PC-3 (cell line): ENCODE measurements at regions not wholly inside any gene's neighbourhood (a gene's known extent, or its start where the extent isn't known, plus 50 kb on each side); places are given as distances from the start of the nearest gene placed in this dataset.

Experiments used
- ATAC-seq: fragments of 200-7000 bp; cut with Tn5 transposase; 2 replicates; pipeline ENCODE4 v1.9.1; 2020; ENCODE audit warnings: mild to moderate bottlenecking, moderate library complexity
- BruUV-seq: library from RNA; stranded (reverse); fragments of 400-500 nt; replicated peaks from 2 replicates; lab custom pipeline; 2021; lab: Mats Ljungman, UMichigan
- CTCF ChIA-PET: fragments of 300-600 bp; sonication (Branson Sonifier 250); formaldehyde crosslinking; loops from one replicate; lab custom pipeline; 2022; ENCODE audit warnings: antibody characterized with exemption; lab: Charles Lee
- POLR2A ChIA-PET: fragments of 300-600 bp; sonication (Branson Sonifier 250); formaldehyde crosslinking; loops from one replicate; lab custom pipeline; 2022; ENCODE audit warnings: antibody characterized with exemption; ENCODE audit not compliant: unreplicated experiment; lab: Charles Lee
- DNase-seq: peaks from one replicate; pipeline ENCODE4 v3.0.0-alpha.2; 2015
- H2AFZ ChIP-seq: fragments of 300-600 bp; sonication (generic); 2 replicates; pipeline ENCODE4 v1.6.0; 2016; ENCODE audit warnings: antibody characterized with exemption, low read length
- H3F3A ChIP-seq: fragments of 300-600 bp; sonication (generic); one replicate; pipeline ENCODE4 v1.6.0; 2017; ENCODE audit warnings: antibody characterized with exemption, low read length, control low read depth, mild to moderate bottlenecking; ENCODE audit not compliant: unreplicated experiment
- H3K27ac ChIP-seq: fragments of 300-600 bp; sonication (generic); 2 replicates; pipeline ENCODE4 v1.5.1; 2016; ENCODE audit warnings: mild to moderate bottlenecking, low read length
- H3K27me3 ChIP-seq: fragments of 300-600 bp; sonication (generic); 2 replicates; pipeline ENCODE4 v1.6.1; 2016; ENCODE audit warnings: low read length, mixed read lengths
- H3K36me3 ChIP-seq: fragments of 300-600 bp; sonication (generic); 2 replicates; pipeline ENCODE4 v1.6.1; 2016; ENCODE audit warnings: low read depth, mixed run types, low read length, mixed read lengths
- H3K4me1 ChIP-seq: fragments of 300-600 bp; sonication (generic); 2 replicates; pipeline ENCODE4 v1.5.1; 2016; ENCODE audit warnings: low read length; ENCODE audit not compliant: insufficient read depth
- H3K4me2 ChIP-seq: fragments of 300-600 bp; sonication (generic); 2 replicates; pipeline ENCODE4 v1.6.0; 2016; ENCODE audit warnings: low read length
- H3K4me3 ChIP-seq: fragments of 300-600 bp; sonication (generic); 2 replicates; pipeline ENCODE4 v1.5.1; 2016; ENCODE audit warnings: mild to moderate bottlenecking, low read length, mixed read lengths
- H3K79me2 ChIP-seq: fragments of 300-600 bp; sonication (generic); 2 replicates; pipeline ENCODE4 v1.6.1; 2017; ENCODE audit warnings: low read length, mixed read lengths
- H3K9ac ChIP-seq: fragments of 300-600 bp; sonication (generic); 2 replicates; pipeline ENCODE4 v1.6.0; 2016; ENCODE audit warnings: mild to moderate bottlenecking, low read length
- H3K9me2 ChIP-seq: fragments of 300-600 bp; sonication (generic); replicated peaks from 2 replicates; pipeline ENCODE4 v1.6.1; 2016; ENCODE audit warnings: mixed run types, low read length, mixed read lengths
- H3K9me3 ChIP-seq: fragments of 300-600 bp; sonication (generic); 2 replicates; pipeline ENCODE4 v1.6.1; 2016; ENCODE audit warnings: low read length, mixed read lengths
- H4K20me1 ChIP-seq: fragments of 300-600 bp; sonication (generic); 2 replicates; pipeline ENCODE4 v1.6.1; 2016; ENCODE audit warnings: low read length, mixed read lengths
- CTCF ChIP-seq: fragments of 300-600 bp; sonication (generic); conservative IDR thresholded peaks from 2 replicates; pipeline ENCODE4 v1.5.1; 2017; ENCODE audit warnings: antibody characterized with exemption, low read depth, mild to moderate bottlenecking, low read length
- EZH2 ChIP-seq: fragments of 300-600 bp; sonication (generic); IDR thresholded peaks from one replicate; pipeline ENCODE4 v1.6.1; 2017; ENCODE audit warnings: antibody characterized with exemption, mild to moderate bottlenecking, low read length; ENCODE audit not compliant: unreplicated experiment
- EZH2phosphoT487 ChIP-seq: fragments of 300-600 bp; sonication (generic); IDR thresholded peaks from 2 replicates; pipeline ENCODE4 v1.6.1; 2018; ENCODE audit warnings: mild to moderate bottlenecking, antibody characterized with exemption, low read length, borderline replicate concordance
- intact Hi-C: fragments of 100-400 bp; cut with micrococcal nuclease; formaldehyde crosslinking; loops from 2 replicates; pipeline ENCODE4 v1.9.0; 2023

GRCh38 chr2:4144731-4145130 lies 441.4 kb downstream of the DCDC2C start:
- no peaks in the 10 kb centered on the region for H3K79me2 ChIP-seq
- no peaks in the 10 kb centered on the region for H3K36me3 ChIP-seq
- DNase-seq = no peak
- H3K9me3 ChIP-seq = peaks cover 7% of the 10 kb centered on the region; the same call in 1 of the 2 replicates
- no peak overlapping the region for H2AFZ ChIP-seq
- POLR2A ChIA-PET = no interaction called here
- H3K27me3 ChIP-seq = no peaks in the 10 kb centered on the region
- ATAC-seq = no peak
- H3K9me2 ChIP-seq = no peaks in the 10 kb centered on the region
- no peaks in the 10 kb centered on the region for H3K4me1 ChIP-seq
- BruUV-seq = no TSS peak
- CTCF ChIA-PET = no interaction called here
- no peak overlapping the region for H3K27ac ChIP-seq
- H3K4me2 ChIP-seq = no peak overlapping the region
- H3F3A ChIP-seq = no peaks in the 10 kb centered on the region
- intact Hi-C loops = no loop called here
- TF ChIP-seq EZH2phosphoT487 (no peak), CTCF (no peak), EZH2 (no peak)
- no peak overlapping the region for H3K4me3 ChIP-seq
- H4K20me1 ChIP-seq = no peaks in the 10 kb centered on the region
- no peak overlapping the region for H3K9ac ChIP-seq

GRCh38 chr2:4151521-4151920 lies 448.1 kb downstream of the DCDC2C start:
- no peak for ATAC-seq
- Histone ChIP-seq H3K4me3 (no peak overlapping the region), H3K4me2 (no peak overlapping the region), H2AFZ (no peak overlapping the region), H4K20me1 (no peaks in the 10 kb centered on the region), H3K9ac (no peak overlapping the region), H3K27ac (no peak overlapping the region), H3K4me1 (no peaks in the 10 kb centered on the region), H3K9me2 (no peaks in the 10 kb centered on the region), H3K27me3 (no peaks in the 10 kb centered on the region), H3K79me2 (no peaks in the 10 kb centered on the region), H3F3A (no peaks in the 10 kb centered on the region), H3K9me3 (peaks cover 12% of the 10 kb centered on the region; the same call in 1 of the 2 replicates), H3K36me3 (no peaks in the 10 kb centered on the region)
- POLR2A ChIA-PET = no interaction called here
- TF ChIP-seq CTCF (no peak), EZH2 (no peak), EZH2phosphoT487 (no peak)
- intact Hi-C loops = no loop called here
- no peak for DNase-seq
- no TSS peak for BruUV-seq
- CTCF ChIA-PET = no interaction called here

- Histone ChIP-seq H3K9ac (no peak overlapping the region), H3K4me2 (no peak overlapping the region), H3K79me2 (no peaks in the 10 kb centered on the region), H3K36me3 (no peaks in the 10 kb centered on the region), H3K4me1 (no peaks in the 10 kb centered on the region), H3K27ac (no peak overlapping the region), H3K9me3 (peaks cover 12% of the 10 kb centered on the region; the same call in 1 of the 2 replicates), H4K20me1 (no peaks in the 10 kb centered on the region), H3F3A (no peaks in the 10 kb centered on the region), H2AFZ (no peak overlapping the region), H3K27me3 (no peaks in the 10 kb centered on the region), H3K9me2 (no peaks in the 10 kb centered on the region), H3K4me3 (no peak overlapping the region)
- no peak for ATAC-seq
- no TSS peak for BruUV-seq
- ChIA-PET POLR2A (no interaction called here), CTCF (no interaction called here)
- no peak for TF ChIP-seq EZH2phosphoT487
- no peak for TF ChIP-seq EZH2
- TF ChIP-seq CTCF = no peak
- intact Hi-C loops = no loop called here
- no peak for DNase-seq
Measured at GRCh38 chr2:4152051-4152450, 448.7 kb downstream of the DCDC2C start.
